Transverse colon (tissue), 4 donors: ENCODE measurements at regions not wholly inside any gene's neighbourhood (a gene's known extent, or its start where the extent isn't known, plus 50 kb on each side); places are given as distances from the start of the nearest gene placed in this dataset.

Source experiments
- DNase-seq: peaks from one replicate; pipeline ENCODE4 v3.0.0-alpha.2; 2019
- H3K27ac ChIP-seq, 4 donors: fragments of 200-600 bp; sonication (generic); 2 replicates each; pipeline ENCODE4 v1.5.1; 2016 to 2018; ENCODE audit warnings: inconsistent platforms in 4 of 4
- H3K27me3 ChIP-seq: fragments of 200-600 bp; sonication (generic); 2 replicates; pipeline ENCODE4 v1.5.1; 2017; ENCODE audit warnings: inconsistent platforms
- H3K36me3 ChIP-seq, 4 donors: fragments of 200-600 bp; sonication (generic); 2 replicates each; pipeline ENCODE4 v1.5.1; 2017 to 2019; ENCODE audit warnings: inconsistent platforms in 4 of 4
- H3K4me1 ChIP-seq, 4 donors: fragments of 200-600 bp; sonication (generic); 2 replicates each; pipeline ENCODE4 v1.5.1; 2017 to 2020; ENCODE audit warnings: inconsistent platforms in 4 of 4
- H3K4me3 ChIP-seq, 4 donors: fragments of 200-600 bp; sonication (generic); 1 replicate in 1 of 4; 2 replicates in 3 of 4; pipeline versions ENCODE4 v1.5.1 to v1.6.1; 2017 to 2019; ENCODE audit warnings: inconsistent platforms in 4 of 4
- H3K9me3 ChIP-seq, 2 donors: fragments of 200-600 bp; sonication (generic); 2 replicates each; pipeline ENCODE4 v1.5.1; 2017 to 2019; ENCODE audit warnings: inconsistent platforms in 2 of 2
- EP300 ChIP-seq: sonication (generic); formaldehyde crosslinking; IDR thresholded peaks from one replicate; pipeline ENCODE4 v1.6.1; 2017; ENCODE audit warnings: antibody characterized with exemption, low read depth
- POLR2A ChIP-seq: fragments of 450-650 bp; IDR thresholded peaks from one replicate; pipeline ENCODE4 v1.6.1; 2016; ENCODE audit warnings: antibody characterized with exemption, mild to moderate bottlenecking, moderate library complexity
- POLR2AphosphoS5 ChIP-seq, 3 donors: sonication (generic); formaldehyde crosslinking; IDR thresholded peaks; one replicate each; pipeline ENCODE4 v1.6.1; 2016; ENCODE audit warnings: antibody characterized with exemption in 3 of 3
- WGBS, 2 donors: methylation state at CpG; one replicate each; pipeline ENCODE4 v1.1.5; 2018; ENCODE audit warnings: low coverage in 1 of 2; 5-methylcytosine and 5-hydroxymethylcytosine counted together
- in situ Hi-C, 4 donors: fragments of 200-750 bp; cut with MboI; loops; one replicate each; pipeline versions ENCODE4 v1.15.0 to v1.15.1; 2017; ENCODE audit warnings: low sequenced_read_pairs in 3 of 4, low pct_ligation_motif_present in 1 of 4, low pct_unique_long_range_greater_than_20kb in 1 of 4
- intact Hi-C: fragments of 100-400 bp; cut with DNase I; formaldehyde crosslinking; loops from one replicate; pipeline ENCODE4 v1.15.1; 2023; ENCODE audit warnings: low total_unique reads
- TF ChIP-seq, protein P1 (sequence below), 5 experiments: fragments of 200-600 bp in 3 of 5; fragments of 450-650 bp in 2 of 5; sonication (generic) in 3 of 5; IDR thresholded peaks; 1 replicate in 2 of 5; 2 replicates in 3 of 5; pipeline ENCODE4 v1.5.1; 2016 to 2017; ENCODE audit warnings: antibody characterized with exemption in 5 of 5, inconsistent platforms in 3 of 5, mild to moderate bottlenecking in 2 of 5, moderate library complexity in 1 of 5

DNA sequence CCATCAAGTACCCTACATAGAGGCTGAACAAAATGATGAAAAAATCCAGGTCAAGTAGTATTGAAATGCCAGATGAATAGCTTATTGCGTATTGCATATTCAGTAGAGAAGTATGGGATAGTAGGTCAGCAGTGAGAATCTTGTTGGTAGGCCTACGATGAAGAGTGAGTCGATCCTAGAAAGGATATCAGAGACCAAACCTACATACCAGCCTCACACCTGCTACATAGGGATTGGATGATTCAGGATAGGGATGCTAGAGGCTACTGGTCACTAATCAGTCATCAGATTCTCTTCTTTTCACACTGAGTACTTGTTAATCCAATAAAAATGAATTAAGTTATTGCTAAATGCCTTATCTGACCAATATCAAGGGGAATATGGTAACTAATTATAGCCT, 274.5 kb downstream of the DSEL start:
- Histone ChIP-seq H3K9me3 (no peaks in the 10 kb centered on the region), H3K4me1 (no peaks in the 10 kb centered on the region), H3K4me3 (no peak overlapping the region), H3K27me3 (no peaks in the 10 kb centered on the region), H3K27ac (no peak overlapping the region), H3K36me3 (no peaks in the 10 kb centered on the region)
- no peak for DNase-seq
- TF ChIP-seq, protein P1, sequence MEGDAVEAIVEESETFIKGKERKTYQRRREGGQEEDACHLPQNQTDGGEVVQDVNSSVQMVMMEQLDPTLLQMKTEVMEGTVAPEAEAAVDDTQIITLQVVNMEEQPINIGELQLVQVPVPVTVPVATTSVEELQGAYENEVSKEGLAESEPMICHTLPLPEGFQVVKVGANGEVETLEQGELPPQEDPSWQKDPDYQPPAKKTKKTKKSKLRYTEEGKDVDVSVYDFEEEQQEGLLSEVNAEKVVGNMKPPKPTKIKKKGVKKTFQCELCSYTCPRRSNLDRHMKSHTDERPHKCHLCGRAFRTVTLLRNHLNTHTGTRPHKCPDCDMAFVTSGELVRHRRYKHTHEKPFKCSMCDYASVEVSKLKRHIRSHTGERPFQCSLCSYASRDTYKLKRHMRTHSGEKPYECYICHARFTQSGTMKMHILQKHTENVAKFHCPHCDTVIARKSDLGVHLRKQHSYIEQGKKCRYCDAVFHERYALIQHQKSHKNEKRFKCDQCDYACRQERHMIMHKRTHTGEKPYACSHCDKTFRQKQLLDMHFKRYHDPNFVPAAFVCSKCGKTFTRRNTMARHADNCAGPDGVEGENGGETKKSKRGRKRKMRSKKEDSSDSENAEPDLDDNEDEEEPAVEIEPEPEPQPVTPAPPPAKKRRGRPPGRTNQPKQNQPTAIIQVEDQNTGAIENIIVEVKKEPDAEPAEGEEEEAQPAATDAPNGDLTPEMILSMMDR (IDR thresholded peaks at IDR 0.05), result no peak
- TF ChIP-seq POLR2AphosphoS5 (IDR thresholded peaks at IDR 0.05), result no peak
- no peak for TF ChIP-seq EP300
- TF ChIP-seq POLR2A, result no peak
- in situ Hi-C loops, result no loop called here
- 90 to 94% methylated on average over 3 of the region's 3 CpGs for WGBS, 2 donors
- intact Hi-C loops, result no loop called here

DNA sequence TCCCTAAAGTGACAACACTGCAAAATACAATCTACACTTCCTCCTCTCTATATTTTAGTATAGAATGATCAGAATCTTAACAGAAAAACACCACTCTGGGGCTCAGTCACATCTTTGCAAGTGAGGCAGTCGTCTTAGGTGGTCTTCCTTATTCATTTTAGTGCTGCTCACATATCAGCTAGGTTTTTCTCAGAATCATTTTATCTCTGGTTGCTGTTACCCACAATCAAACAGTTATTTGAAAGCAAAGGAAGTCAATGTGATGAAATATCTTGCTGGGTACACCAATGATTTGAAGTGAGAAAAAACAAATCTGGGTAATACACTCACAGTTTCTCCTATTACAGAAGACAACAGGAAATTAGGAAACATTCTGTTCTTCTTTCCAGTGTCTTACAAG, 275.2 kb downstream of the DSEL start:
- TF ChIP-seq POLR2A (no peak), EP300 (no peak), POLR2AphosphoS5 (IDR thresholded peaks at IDR 0.05) (no peak)
- TF ChIP-seq, protein P1 (IDR thresholded peaks at IDR 0.05), result no peak
- Histone ChIP-seq H3K9me3 (no peaks in the 10 kb centered on the region), H3K27me3 (no peaks in the 10 kb centered on the region), H3K27ac (no peak overlapping the region), H3K4me1 (no peaks in the 10 kb centered on the region), H3K4me3 (no peak overlapping the region), H3K36me3 (no peaks in the 10 kb centered on the region)
- intact Hi-C loops, result no loop called here
- no peak for DNase-seq
- 61 to 67% methylated on average over 1 of the region's 1 CpG for WGBS, 2 donors
- in situ Hi-C loops, result no loop called here

DNA sequence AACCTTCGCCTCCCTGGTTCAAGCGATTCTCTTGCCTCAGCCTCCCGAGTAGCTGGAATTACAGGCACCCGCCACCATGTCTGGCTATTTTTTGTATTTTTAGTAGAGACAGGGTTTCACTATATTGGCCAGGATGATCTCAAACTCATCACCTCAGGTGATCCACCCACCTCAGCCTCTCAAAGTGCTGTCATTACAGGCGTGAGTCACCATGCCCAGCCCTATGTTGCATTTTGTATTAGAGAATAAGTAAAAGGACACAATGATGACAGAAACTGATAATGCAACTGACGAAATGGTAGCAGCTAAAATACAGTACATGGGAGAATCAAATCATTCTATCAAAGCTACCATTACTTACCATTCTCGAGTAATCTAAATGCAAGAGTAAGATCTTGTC, 276.7 kb downstream of the DSEL start:
- Histone ChIP-seq H3K36me3 (no peaks in the 10 kb centered on the region), H3K27ac (no peak overlapping the region), H3K27me3 (no peaks in the 10 kb centered on the region), H3K9me3 (no peaks in the 10 kb centered on the region), H3K4me1 (no peaks in the 10 kb centered on the region), H3K4me3 (no peak overlapping the region)
- in situ Hi-C loops (no loop called here), intact Hi-C loops (no loop called here)
- no peak for TF ChIP-seq EP300
- TF ChIP-seq, protein P1 (IDR thresholded peaks at IDR 0.05), result no peak
- TF ChIP-seq POLR2A, result no peak
- TF ChIP-seq POLR2AphosphoS5 (IDR thresholded peaks at IDR 0.05), result no peak
- 82 to 84% methylated on average over 6 to 7 of the region's 7 CpGs for WGBS, 2 donors
- DNase-seq, result no peak

DNA sequence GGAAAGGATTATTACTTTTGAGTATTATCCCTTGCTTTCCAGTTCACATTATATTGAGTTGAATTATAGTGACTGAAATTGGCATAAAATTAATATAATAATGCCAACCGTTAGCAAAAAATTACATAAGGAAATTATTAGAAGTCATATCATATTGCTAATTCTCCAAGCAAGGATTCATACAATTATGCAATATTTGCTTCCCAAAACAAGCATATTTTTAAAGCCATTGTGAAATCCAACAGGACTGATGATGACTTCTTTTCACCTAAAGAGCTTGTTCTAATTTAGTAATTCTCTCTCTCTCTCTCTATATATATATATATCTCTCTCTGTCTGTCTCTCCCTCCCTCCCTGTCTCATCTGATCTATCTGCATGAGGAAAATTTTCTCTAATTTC, 283.5 kb downstream of the DSEL start:
- H3K9me3 ChIP-seq, result no peaks in the 10 kb centered on the region
- no peak overlapping the region for H3K27ac ChIP-seq
- DNase-seq, result no peak
- H3K4me3 ChIP-seq, result no peak overlapping the region
- H3K4me1 ChIP-seq, result no peaks in the 10 kb centered on the region
- TF ChIP-seq POLR2A, result no peak
- TF ChIP-seq, protein P1 (IDR thresholded peaks at IDR 0.05), result no peak
- no peak for TF ChIP-seq POLR2AphosphoS5 (IDR thresholded peaks at IDR 0.05)
- no peak for TF ChIP-seq EP300
- intact Hi-C loops, result no loop called here
- in situ Hi-C loops, result no loop called here
- no peaks in the 10 kb centered on the region for H3K27me3 ChIP-seq
- no peaks in the 10 kb centered on the region for H3K36me3 ChIP-seq
- WGBS, 2 donors, result 73 to 76% methylated on average over 1 of the region's 1 CpG
